Osteoblast (primary cell): ENCODE measurements at regions not wholly inside any gene's neighbourhood (a gene's known extent, or its start where the extent isn't known, plus 50 kb on each side); places are given as distances from the start of the nearest gene placed in this dataset.

ENCODE experiments used
- DNase-seq: peaks from one replicate; pipeline ENCODE4 v3.0.0; 2011; ENCODE audit warnings: low spot score, mixed read lengths; ENCODE audit not compliant: insufficient read length; ENCODE audit errors: missing footprints
- H2AFZ ChIP-seq: 2 replicates; pipeline ENCODE4 v1.6.0; 2011; ENCODE audit warnings: mild to moderate bottlenecking, low read length
- H3K27ac ChIP-seq: 2 replicates; pipeline ENCODE4 v1.5.1; 2011; ENCODE audit warnings: mild to moderate bottlenecking, low read depth, low read length, moderate library complexity
- H3K27me3 ChIP-seq: 2 replicates; pipeline ENCODE4 v1.6.0; 2012; ENCODE audit warnings: mild to moderate bottlenecking, control low read depth, inconsistent platforms, low read length, moderate library complexity; ENCODE audit not compliant: insufficient read depth
- H3K36me3 ChIP-seq: 2 replicates; pipeline ENCODE4 v1.5.1; 2011; ENCODE audit warnings: mild to moderate bottlenecking, low read length, control low read depth, moderate library complexity; ENCODE audit not compliant: insufficient read depth
- H3K4me1 ChIP-seq: 2 replicates; pipeline ENCODE4 v1.5.1; 2011; ENCODE audit warnings: mild to moderate bottlenecking, low read length, control low read depth, moderate library complexity; ENCODE audit not compliant: insufficient read depth
- H3K4me2 ChIP-seq: 2 replicates; pipeline ENCODE4 v1.6.0; 2011; ENCODE audit warnings: mild to moderate bottlenecking, low read length; ENCODE audit not compliant: insufficient read depth
- H3K4me3 ChIP-seq: fragments of 200-600 bp; sonication (generic); 3 replicates; pipeline ENCODE4 v1.5.1; 2012; ENCODE audit warnings: mild to moderate bottlenecking, low read length, inconsistent platforms; ENCODE audit not compliant: insufficient read depth
- H3K79me2 ChIP-seq: 2 replicates; pipeline ENCODE4 v1.6.0; 2012; ENCODE audit warnings: mild to moderate bottlenecking, low read length, control low read depth, inconsistent platforms; ENCODE audit not compliant: insufficient read depth
- H3K9me3 ChIP-seq: 2 replicates; pipeline ENCODE4 v1.5.1; 2011; ENCODE audit warnings: low read depth, low read length, control low read depth
- H4K20me1 ChIP-seq: 2 replicates; pipeline ENCODE4 v1.6.0; 2012; ENCODE audit warnings: mild to moderate bottlenecking, low read length, control low read depth; ENCODE audit not compliant: insufficient read depth
- CTCF ChIP-seq: IDR thresholded peaks from 2 replicates; pipeline ENCODE4 v1.5.1; 2011; ENCODE audit warnings: mild to moderate bottlenecking, low read depth, low read length, moderate library complexity; ENCODE audit errors: extremely low read depth

- Histone ChIP-seq H3K79me2 (no peaks in the 10 kb centered on the region), H3K4me2 (peak overlapping the region; percentile 78), H2AFZ (no peak overlapping the region), H4K20me1 (no peaks in the 10 kb centered on the region), H3K27me3 (no peaks in the 10 kb centered on the region), H3K4me3 (no peak overlapping the region), H3K27ac (peak overlapping the region; percentile 94), H3K36me3 (no peaks in the 10 kb centered on the region), H3K4me1 (peaks cover 18% of the 10 kb centered on the region), H3K9me3 (no peaks in the 10 kb centered on the region)
- DNase-seq = no peak
- TF ChIP-seq CTCF = no peak
Measured at GRCh38 chr15:99477791-99478471, 87.9 kb upstream of the MEF2A start.

- H3K36me3 ChIP-seq = no peaks in the 10 kb centered on the region
- no peak overlapping the region for H3K4me2 ChIP-seq
- H3K4me3 ChIP-seq = no peak overlapping the region
- H3K79me2 ChIP-seq = no peaks in the 10 kb centered on the region
- H3K27me3 ChIP-seq = no peaks in the 10 kb centered on the region
- DNase-seq = no peak
- H3K27ac ChIP-seq = no peak overlapping the region
- TF ChIP-seq CTCF = no peak
- peaks cover 18% of the 10 kb centered on the region for H3K4me1 ChIP-seq
- no peaks in the 10 kb centered on the region for H3K9me3 ChIP-seq
- H2AFZ ChIP-seq = no peak overlapping the region
- H4K20me1 ChIP-seq = no peaks in the 10 kb centered on the region
Measured at GRCh38 chr15:99478977-99479376, 86.8 kb upstream of the MEF2A start.

GRCh38 chr15:99480016-99480810 lies 85.6 kb upstream of the MEF2A start:
- DNase-seq = no peak
- no peak overlapping the region for H3K4me2 ChIP-seq

More at GRCh38 chr15:99480016-99480810, 85.6 kb upstream of the MEF2A start:
- H3K79me2 ChIP-seq = no peaks in the 10 kb centered on the region
- H3K27ac ChIP-seq = no peak overlapping the region
- H3K9me3 ChIP-seq = no peaks in the 10 kb centered on the region
- H3K4me1 ChIP-seq = peaks cover 18% of the 10 kb centered on the region
- H4K20me1 ChIP-seq = no peaks in the 10 kb centered on the region
- TF ChIP-seq CTCF = no peak
- H2AFZ ChIP-seq = no peak overlapping the region
- no peak overlapping the region for H3K4me3 ChIP-seq
- H3K27me3 ChIP-seq = no peaks in the 10 kb centered on the region
- no peaks in the 10 kb centered on the region for H3K36me3 ChIP-seq
